H9 (cell line): ENCODE measurements at regions not wholly inside any gene's neighbourhood (a gene's known extent, or its start where the extent isn't known, plus 50 kb on each side); places are given as distances from the start of the nearest gene placed in this dataset.

Source experiments
- DNase-seq: peaks from one replicate; pipeline ENCODE4 v3.0.0-alpha.2; 2017
- H2AFZ ChIP-seq: one replicate; pipeline ENCODE4 v1.6.1; 2013; ENCODE audit warnings: mild to moderate bottlenecking, low read length, control low read depth, moderate library complexity
- H2AK5ac ChIP-seq: 2 replicates; pipeline ENCODE4 v1.6.1; 2013; ENCODE audit warnings: low read length, control low read depth, mixed read lengths; ENCODE audit not compliant: insufficient read length
- H2BK120ac ChIP-seq: one replicate; pipeline ENCODE4 v1.6.1; 2013; ENCODE audit warnings: low read depth, mild to moderate bottlenecking, low read length, control low read depth, inconsistent platforms; ENCODE audit not compliant: poor library complexity, severe bottlenecking
- H2BK12ac ChIP-seq: 2 replicates; pipeline ENCODE4 v1.6.1; 2013; ENCODE audit warnings: low read length, control low read depth, mixed read lengths, low read depth; ENCODE audit not compliant: insufficient read length
- H2BK15ac ChIP-seq: 2 replicates; pipeline ENCODE4 v1.6.1; 2013; ENCODE audit warnings: low read depth, low read length, control low read depth
- H2BK20ac ChIP-seq: one replicate; pipeline ENCODE4 v1.6.1; 2013; ENCODE audit warnings: low read depth, mild to moderate bottlenecking, low read length, control low read depth, inconsistent platforms; ENCODE audit not compliant: poor library complexity, severe bottlenecking
- H2BK5ac ChIP-seq: 2 replicates; pipeline ENCODE4 v1.6.1; 2013; ENCODE audit warnings: low read length, control low read depth, mixed read lengths; ENCODE audit not compliant: insufficient read length
- H3K14ac ChIP-seq: 2 replicates; pipeline ENCODE4 v1.6.1; 2013; ENCODE audit warnings: low read length, control low read depth; ENCODE audit not compliant: insufficient read depth
- H3K18ac ChIP-seq: 2 replicates; pipeline ENCODE4 v1.6.1; 2013; ENCODE audit warnings: low read depth, mild to moderate bottlenecking, mixed read lengths, low read length, control low read depth; ENCODE audit not compliant: insufficient read length
- H3K23ac ChIP-seq: 2 replicates; pipeline ENCODE4 v1.6.1; 2013; ENCODE audit warnings: low read length, control low read depth, mixed read lengths, low read depth; ENCODE audit not compliant: insufficient read length
- H3K23me2 ChIP-seq: 2 replicates; pipeline ENCODE4 v1.6.1; 2013; ENCODE audit warnings: low read depth, mild to moderate bottlenecking, mixed read lengths, low read length, control low read depth; ENCODE audit not compliant: insufficient read length, poor library complexity, severe bottlenecking
- H3K27ac ChIP-seq: 2 replicates; pipeline ENCODE4 v1.5.1; 2013; ENCODE audit warnings: low read length, control low read depth, mixed read lengths, low read depth; ENCODE audit not compliant: insufficient read length
- H3K27me3 ChIP-seq: 2 replicates; pipeline ENCODE4 v1.6.1; 2013; ENCODE audit warnings: low read length, control low read depth, inconsistent platforms; ENCODE audit not compliant: insufficient read depth
- H3K4ac ChIP-seq: 2 replicates; pipeline ENCODE4 v1.6.1; 2013; ENCODE audit warnings: low read depth, mild to moderate bottlenecking, control low read depth, inconsistent platforms, low read length, moderate library complexity
- H3K4me1 ChIP-seq: 2 replicates; pipeline ENCODE4 v1.6.1; 2013; ENCODE audit warnings: low read length, control low read depth, inconsistent platforms; ENCODE audit not compliant: insufficient read depth
- H3K4me2 ChIP-seq: 2 replicates; pipeline ENCODE4 v1.6.1; 2013; ENCODE audit warnings: low read length, control low read depth, mixed read lengths; ENCODE audit not compliant: insufficient read length, insufficient read depth
- H3K56ac ChIP-seq: 2 replicates; pipeline ENCODE4 v1.6.1; 2013; ENCODE audit warnings: low read depth, mild to moderate bottlenecking, mixed read lengths, low read length, control low read depth; ENCODE audit not compliant: insufficient read length
- H3K79me1 ChIP-seq: 2 replicates; pipeline ENCODE4 v1.6.1; 2013; ENCODE audit warnings: low read depth, mild to moderate bottlenecking, moderate library complexity, low read length, control low read depth, inconsistent platforms; ENCODE audit not compliant: insufficient read depth, poor library complexity, severe bottlenecking
- H3K79me2 ChIP-seq: 2 replicates; pipeline ENCODE4 v1.6.1; 2013; ENCODE audit warnings: low read length, control low read depth, inconsistent platforms; ENCODE audit not compliant: insufficient read depth
- H3K9ac ChIP-seq: 2 replicates; pipeline ENCODE4 v1.6.1; 2013; ENCODE audit warnings: low read length, control low read depth, mixed read lengths; ENCODE audit not compliant: insufficient read length; ENCODE audit errors: extremely low read depth
- H3K9me3 ChIP-seq: one replicate; pipeline ENCODE4 v1.6.1; 2013; ENCODE audit warnings: low read depth, low read length, inconsistent platforms; ENCODE audit not compliant: control insufficient read depth
- H3T11ph ChIP-seq: one replicate; pipeline ENCODE4 v1.6.1; 2013; ENCODE audit warnings: mild to moderate bottlenecking, low read length, control low read depth, inconsistent platforms
- H4K20me1 ChIP-seq: one replicate; pipeline ENCODE4 v1.6.1; 2013; ENCODE audit not compliant: control insufficient read depth, insufficient read length, insufficient read depth
- H4K5ac ChIP-seq: 2 replicates; pipeline ENCODE4 v1.6.1; 2013; ENCODE audit warnings: low read depth, mild to moderate bottlenecking, mixed read lengths, low read length, control low read depth; ENCODE audit not compliant: insufficient read length
- H4K8ac ChIP-seq: replicated peaks from 2 replicates; pipeline ENCODE4 v1.6.1; 2013; ENCODE audit warnings: low read length, control low read depth, mixed read lengths, low read depth; ENCODE audit not compliant: insufficient read length
- H4K91ac ChIP-seq: 2 replicates; pipeline ENCODE4 v1.6.1; 2013; ENCODE audit warnings: low read depth, mild to moderate bottlenecking, moderate library complexity, mixed read lengths, low read length, control low read depth; ENCODE audit not compliant: insufficient read length
- H3K27ac Mint-ChIP-seq, 3 experiments: 2 replicates in 2 of 3; 3 replicates in 1 of 3; pipeline ENCODE4 v1.8.0; 2020 to 2021; ENCODE audit warnings: mixed read lengths in 3 of 3, mild to moderate bottlenecking in 1 of 3, moderate library complexity in 1 of 3
- H3K27me3 Mint-ChIP-seq: 2 replicates; pipeline ENCODE4 v1.8.0; 2021; ENCODE audit warnings: low read depth, mild to moderate bottlenecking, moderate library complexity, mixed read lengths
- H3K36me3 Mint-ChIP-seq, 3 experiments: 2 replicates in 2 of 3; 3 replicates in 1 of 3; pipeline ENCODE4 v1.8.0; 2020 to 2021; ENCODE audit warnings: low read depth in 3 of 3, mixed read lengths in 3 of 3; ENCODE audit not compliant: insufficient read depth in 1 of 3
- H3K4me1 Mint-ChIP-seq, 2 experiments: 2 replicates each; pipeline ENCODE4 v1.8.0; 2020; ENCODE audit warnings: mixed read lengths in 2 of 2
- H3K4me3 Mint-ChIP-seq, 2 experiments: 2 replicates in 1 of 2; 3 replicates in 1 of 2; pipeline ENCODE4 v1.8.0; 2020 to 2021; ENCODE audit warnings: mild to moderate bottlenecking in 2 of 2, mixed read lengths in 2 of 2, moderate library complexity in 1 of 2
- H3K9me3 Mint-ChIP-seq, 2 experiments: 2 replicates in 1 of 2; 3 replicates in 1 of 2; pipeline ENCODE4 v1.8.0; 2020; ENCODE audit warnings: mild to moderate bottlenecking in 2 of 2, mixed read lengths in 2 of 2, moderate library complexity in 1 of 2
- CTCF ChIP-seq: fragments of 200-600 bp; sonication (generic); conservative IDR thresholded peaks from 3 replicates; pipeline ENCODE4 v1.8.0; 2021; ENCODE audit warnings: antibody characterized with exemption, mild to moderate bottlenecking
- WGBS: extraction: QIAGEN DNeasy Blood & Tissue Kit; methylation state at CpG from one replicate; pipeline ENCODE4 v1.1.7; 2013; ENCODE audit warnings: missing lambda C conversion rate, low lambda C conversion rate, mixed read lengths; ENCODE audit not compliant: insufficient read length; ENCODE audit errors: extremely low coverage; 5-methylcytosine and 5-hydroxymethylcytosine counted together

GRCh38 chr7:32399311-32399710 lies 90.9 kb downstream of the LSM5 start:
- Mint-ChIP-seq H3K36me3 (no peaks in the 10 kb centered on the region), H3K4me3 (no peak overlapping the region), H3K9me3 (no peaks in the 10 kb centered on the region), H3K27ac (no peak overlapping the region), H3K27me3 (peaks cover 8% of the 10 kb centered on the region), H3K4me1 (no peaks in the 10 kb centered on the region)
- Histone ChIP-seq H2BK15ac (no peak overlapping the region), H4K20me1 (no peaks in the 10 kb centered on the region), H2AFZ (no peak overlapping the region), H3K4ac (no peak overlapping the region), H3K23ac (no peak overlapping the region), H2AK5ac (no peak overlapping the region), H3K79me1 (no peaks in the 10 kb centered on the region), H4K91ac (no peak overlapping the region), H3K14ac (no peak overlapping the region), H4K5ac (no peak overlapping the region), H3K9ac (no peak overlapping the region), H3T11ph (no peak overlapping the region), H3K18ac (no peak overlapping the region), H3K23me2 (no peaks in the 10 kb centered on the region), H2BK120ac (no peak overlapping the region), H2BK5ac (no peak overlapping the region), H4K8ac (no peak overlapping the region), H3K27ac (no peak overlapping the region), H3K9me3 (no peaks in the 10 kb centered on the region), H3K4me2 (no peak overlapping the region), H3K27me3 (no peaks in the 10 kb centered on the region), H3K4me1 (no peaks in the 10 kb centered on the region), H2BK12ac (no peak overlapping the region), H3K56ac (no peak overlapping the region), H3K79me2 (no peaks in the 10 kb centered on the region), H2BK20ac (no peak overlapping the region)
- DNase-seq, result no peak
- TF ChIP-seq CTCF, result no peak
- no CpG with 5 or more reads among the region's 3 CpGs for WGBS
